DLD1 (cell line): ENCODE measurements at regions not wholly inside any gene's neighbourhood (a gene's known extent, or its start where the extent isn't known, plus 50 kb on each side); places are given as distances from the start of the nearest gene placed in this dataset.
"Not testable (repeated sequence)": the region's sequence is repeated elsewhere in the genome, so short reads cannot be mapped to it uniquely, and the experiment has no call there.

Experiments used
- in situ Hi-C: cut with HindIII; loops from 2 replicates; pipeline ENCODE4 v1.10.0; 2017; ENCODE audit warnings: low sequenced_read_pairs

GRCh38 chr5:96219580-96220281, 213.3 kb downstream of the PCSK1 start:
- in situ Hi-C loops = no loop called here

DNA sequence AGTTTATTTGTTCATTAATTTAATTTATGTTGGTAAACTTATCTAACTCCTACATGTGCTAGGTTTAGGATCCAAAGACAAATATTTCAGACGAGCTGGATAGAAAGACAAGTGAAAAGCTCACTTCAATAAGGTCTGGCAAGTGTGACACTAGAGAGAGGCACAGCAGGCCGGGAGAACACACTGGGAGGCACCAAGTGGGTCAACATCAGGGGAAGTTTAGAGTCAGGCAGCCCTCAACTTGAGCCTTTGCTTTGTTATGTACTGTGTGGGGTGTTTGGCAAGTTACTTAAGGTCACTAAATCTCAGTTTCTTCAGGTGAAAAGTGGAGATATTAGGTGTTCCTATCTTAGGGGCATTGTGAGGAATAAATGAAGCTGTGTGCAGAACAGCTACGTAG, 214.4 kb downstream of the PCSK1 start:
- in situ Hi-C loops = no loop called here

DNA sequence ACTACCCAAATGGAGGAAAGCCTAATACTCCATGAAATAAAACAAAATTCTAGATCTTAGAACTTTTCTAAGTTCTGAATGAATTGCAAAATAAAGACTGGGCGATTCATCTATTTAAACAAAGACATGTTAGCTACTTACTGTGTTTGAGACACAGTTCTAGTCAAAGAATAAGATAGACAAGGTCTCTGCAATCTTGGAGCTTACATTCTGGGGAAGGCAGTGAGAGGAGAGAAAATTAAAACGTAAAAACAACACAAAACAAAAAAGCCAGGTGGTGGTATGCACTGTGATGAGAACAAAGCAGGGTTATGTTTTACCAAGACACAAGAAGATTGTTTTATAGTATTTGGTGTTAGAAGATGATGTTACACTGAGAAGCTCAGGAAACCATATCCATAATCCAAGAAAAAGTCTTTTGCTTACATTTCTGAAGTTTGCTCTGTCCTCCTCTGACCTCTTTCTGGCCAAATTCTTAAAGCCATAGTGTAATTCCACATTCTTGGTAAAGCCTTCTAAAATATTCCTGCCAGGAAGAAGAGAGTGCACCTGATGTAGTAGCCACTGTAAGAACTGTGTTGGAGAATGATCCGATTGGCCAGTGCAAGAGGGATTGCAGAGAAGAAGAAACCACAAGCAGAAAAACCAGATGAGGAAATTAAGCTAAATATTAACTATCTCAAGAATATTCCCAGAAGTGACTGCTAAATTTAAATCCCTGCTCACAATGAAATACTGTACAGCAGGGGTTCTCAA, 218.4 kb downstream of the PCSK1 start:
- in situ Hi-C loops = no loop called here

- in situ Hi-C loops = no loop called here
Measured at GRCh38 chr5:96209829-96210228, 223.2 kb downstream of the PCSK1 start.

DNA sequence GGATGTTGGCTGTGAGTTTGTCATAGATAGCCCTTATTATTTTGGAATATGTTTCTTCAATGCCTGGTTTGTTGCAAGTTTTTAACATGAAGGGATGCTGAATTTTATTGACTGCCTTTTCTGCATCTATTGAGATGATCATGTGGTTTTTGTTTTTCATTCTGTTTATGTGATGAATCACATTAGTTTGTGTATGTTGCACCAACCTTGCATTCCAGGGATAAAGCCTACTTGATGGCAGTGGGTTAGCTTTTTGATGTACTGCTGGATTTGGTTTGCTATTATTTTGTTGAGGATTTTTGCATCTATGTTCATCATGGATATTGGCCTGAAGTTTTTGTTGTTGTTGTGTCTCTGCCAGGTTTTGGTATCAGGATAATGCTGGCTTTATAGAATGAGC, 225.6 kb downstream of the PCSK1 start:
- in situ Hi-C loops = no loop called here

DNA sequence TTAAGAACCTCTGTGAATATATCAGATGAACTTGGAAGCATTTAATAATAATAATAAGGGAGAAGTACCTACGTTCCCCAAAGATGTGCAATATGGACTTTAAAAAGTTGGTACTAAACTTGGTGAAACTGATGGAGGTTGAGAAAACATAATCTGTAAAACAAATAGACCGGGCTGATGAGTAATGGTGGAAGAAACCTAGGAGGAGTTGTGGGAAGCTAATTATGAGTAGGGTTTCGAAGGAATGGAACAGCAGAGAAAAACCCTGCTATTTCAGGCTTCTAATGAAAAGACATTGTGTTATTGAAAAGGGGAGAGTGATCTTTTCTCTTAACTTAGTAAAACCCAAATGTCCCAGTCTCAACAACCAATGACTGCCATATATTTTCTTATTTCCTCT, 229.3 kb downstream of the PCSK1 start:
- in situ Hi-C loops = no loop called here

- in situ Hi-C loops = no loop called here
Measured at GRCh38 chr5:96201503-96201902, 231.5 kb downstream of the PCSK1 start.

GRCh38 chr5:96200641-96201040, 232.4 kb downstream of the PCSK1 start:
- in situ Hi-C loops = no loop called here

DNA sequence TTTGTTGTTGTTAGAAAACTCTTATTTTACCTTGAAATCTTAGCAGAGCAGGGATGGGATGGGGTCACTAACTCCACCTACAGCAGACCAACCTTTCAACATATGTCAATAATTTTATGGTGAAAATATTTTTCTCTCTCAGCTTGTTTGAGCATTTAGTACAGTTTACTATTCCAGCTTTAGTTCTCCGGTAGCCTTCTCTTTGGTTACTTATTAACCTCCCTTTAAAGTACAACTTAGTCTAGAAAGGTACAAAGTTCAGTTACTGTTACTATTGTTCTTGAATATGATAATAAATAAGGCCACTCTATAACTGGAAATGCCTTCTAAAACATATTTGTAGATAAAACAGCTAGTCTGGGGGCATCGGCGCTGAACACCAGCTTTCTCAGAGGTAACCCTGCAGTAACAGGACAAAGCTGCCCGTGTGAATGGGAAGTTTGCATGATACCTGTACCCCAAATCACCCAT, 233.3 kb downstream of the PCSK1 start:
- in situ Hi-C loops = no loop called here

DNA sequence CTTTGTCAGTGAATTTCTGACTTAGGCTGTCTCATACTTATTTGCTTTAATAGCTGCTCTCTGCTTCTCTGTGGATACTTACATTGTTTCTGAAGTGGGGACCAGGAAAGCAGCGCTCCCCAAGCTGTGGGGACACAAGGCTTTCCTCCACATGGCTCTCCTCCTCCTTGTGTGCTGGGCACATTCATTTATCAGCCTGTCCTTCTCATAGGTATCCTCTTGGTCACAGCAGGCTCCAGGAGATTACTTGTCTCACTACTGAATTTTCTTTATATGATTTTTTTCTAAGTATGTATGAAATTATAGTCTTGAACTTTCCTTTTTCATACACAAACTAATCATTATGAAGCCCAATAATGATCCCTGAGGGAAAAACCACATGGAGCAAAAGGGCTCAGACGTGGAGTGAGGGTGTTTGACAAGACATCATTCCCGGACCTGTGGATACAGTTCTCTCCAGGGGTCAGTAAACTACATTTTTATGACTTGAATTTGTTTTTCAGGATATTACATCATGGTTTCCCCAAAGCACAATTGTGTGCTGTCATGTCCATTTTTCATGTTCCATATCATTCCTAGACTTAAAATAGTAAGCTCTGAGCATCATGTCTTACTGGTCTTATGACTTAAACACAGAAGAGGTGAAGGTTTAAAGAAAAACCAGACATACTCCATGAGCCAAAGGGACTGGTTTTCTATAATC, 234.5 kb downstream of the PCSK1 start:
- in situ Hi-C loops = no loop called here

GRCh38 chr5:96197767-96198166, 235.3 kb downstream of the PCSK1 start:
- in situ Hi-C loops = not testable (repeated sequence)

DNA sequence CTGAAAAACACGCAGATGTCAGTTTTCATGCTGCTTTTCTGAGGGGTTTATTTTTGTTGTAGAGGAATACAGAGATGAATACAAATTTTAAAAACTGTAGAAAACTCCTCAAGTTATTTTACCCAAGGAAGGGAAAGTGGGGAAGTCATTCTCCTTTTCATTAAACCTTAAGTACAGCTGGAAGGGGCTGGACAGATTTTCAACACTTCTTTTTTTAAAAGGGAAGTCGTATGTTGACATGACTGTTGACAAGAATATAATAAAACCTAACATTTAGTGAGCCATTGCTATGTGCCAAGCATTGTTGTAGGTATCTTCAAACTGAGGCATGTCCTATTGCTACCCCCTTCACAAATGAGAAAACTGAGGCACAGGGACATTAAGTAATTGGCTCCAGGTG, 235.7 kb upstream of the ELL2 start:
- in situ Hi-C loops = no loop called here

- in situ Hi-C loops = no loop called here
Measured at GRCh38 chr5:96196890-96197289, 235.2 kb upstream of the ELL2 start.

DNA sequence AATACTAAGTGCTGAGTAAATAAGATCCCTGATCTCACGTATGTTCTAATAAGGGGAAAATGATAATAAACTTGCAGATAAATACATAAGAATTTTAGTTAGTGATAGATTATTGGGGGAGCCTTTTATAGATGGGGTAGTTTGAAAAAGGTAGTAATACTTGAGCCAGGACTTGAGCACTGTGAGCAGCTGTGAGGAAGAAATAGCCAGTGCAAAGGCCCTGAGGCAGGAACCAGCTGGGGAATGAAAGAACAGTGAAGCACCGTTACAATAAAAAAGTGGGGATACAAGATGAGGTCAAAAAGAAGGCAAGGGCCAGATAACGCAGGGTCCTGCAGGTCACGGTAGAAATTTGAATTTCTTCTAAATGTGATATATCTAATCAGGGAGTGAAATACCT, 234.8 kb upstream of the ELL2 start:
- in situ Hi-C loops = no loop called here

DNA sequence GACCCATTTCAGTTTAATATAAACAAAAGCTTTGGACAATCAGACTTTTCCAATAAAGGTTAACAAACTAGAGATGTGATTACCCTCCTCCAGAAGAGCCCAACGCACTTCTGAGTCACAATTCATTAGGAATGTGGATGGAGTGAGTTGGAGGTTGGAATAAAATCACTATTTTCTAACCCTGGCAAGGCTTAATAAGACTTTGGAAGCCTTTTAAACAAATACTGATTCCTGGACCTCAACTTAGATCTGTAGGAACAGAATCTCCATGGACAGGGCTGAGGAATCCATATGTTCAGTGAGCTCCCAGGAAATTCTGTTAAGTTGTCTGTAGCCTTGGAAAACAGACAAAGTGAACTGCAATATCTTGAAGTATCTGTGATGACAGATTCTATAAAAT, 233.5 kb upstream of the ELL2 start:
- in situ Hi-C loops = no loop called here

GRCh38 chr5:96194593-96194992, 232.9 kb upstream of the ELL2 start:
- in situ Hi-C loops = no loop called here

GRCh38 chr5:96193946-96194345, 232.3 kb upstream of the ELL2 start:
- in situ Hi-C loops = no loop called here

- in situ Hi-C loops = no loop called here
Measured at GRCh38 chr5:96189987-96190386, 228.3 kb upstream of the ELL2 start.

GRCh38 chr5:96189028-96189826, 227.6 kb upstream of the ELL2 start:
- in situ Hi-C loops = no loop called here

GRCh38 chr5:96187309-96188027, 225.8 kb upstream of the ELL2 start:
- in situ Hi-C loops = no loop called here
